IgD-negative memory B cell (primary cell): ENCODE measurements at regions not wholly inside any gene's neighbourhood (a gene's known extent, or its start where the extent isn't known, plus 50 kb on each side); places are given as distances from the start of the nearest gene placed in this dataset.
"Not testable (repeated sequence)": the region's sequence is repeated elsewhere in the genome, so short reads cannot be mapped to it uniquely, and the experiment has no call there.

Experiments used
- H3K27ac Mint-ChIP-seq, 3 donors: one replicate each; pipeline ENCODE4 v1.8.0; 2020 to 2022; ENCODE audit warnings: mild to moderate bottlenecking in 3 of 3, mixed read lengths in 3 of 3, moderate library complexity in 1 of 3
- H3K27me3 Mint-ChIP-seq: one replicate; pipeline ENCODE4 v1.8.0; 2021; ENCODE audit warnings: mixed read lengths
- H3K36me3 Mint-ChIP-seq: one replicate; pipeline ENCODE4 v1.8.0; 2020; ENCODE audit warnings: mild to moderate bottlenecking, mixed read lengths
- H3K4me1 Mint-ChIP-seq, 3 donors: one replicate each; pipeline ENCODE4 v1.8.0; 2020 to 2022; ENCODE audit warnings: mixed read lengths in 3 of 3, mild to moderate bottlenecking in 1 of 3
- H3K4me3 Mint-ChIP-seq, 4 donors: one replicate each; pipeline ENCODE4 v1.8.0; 2020 to 2022; ENCODE audit warnings: mild to moderate bottlenecking in 4 of 4, mixed read lengths in 4 of 4, moderate library complexity in 3 of 4
- H3K9me3 Mint-ChIP-seq, 3 donors: one replicate each; pipeline ENCODE4 v1.8.0; 2020 to 2021; ENCODE audit warnings: mixed read lengths in 3 of 3, mild to moderate bottlenecking in 1 of 3

DNA sequence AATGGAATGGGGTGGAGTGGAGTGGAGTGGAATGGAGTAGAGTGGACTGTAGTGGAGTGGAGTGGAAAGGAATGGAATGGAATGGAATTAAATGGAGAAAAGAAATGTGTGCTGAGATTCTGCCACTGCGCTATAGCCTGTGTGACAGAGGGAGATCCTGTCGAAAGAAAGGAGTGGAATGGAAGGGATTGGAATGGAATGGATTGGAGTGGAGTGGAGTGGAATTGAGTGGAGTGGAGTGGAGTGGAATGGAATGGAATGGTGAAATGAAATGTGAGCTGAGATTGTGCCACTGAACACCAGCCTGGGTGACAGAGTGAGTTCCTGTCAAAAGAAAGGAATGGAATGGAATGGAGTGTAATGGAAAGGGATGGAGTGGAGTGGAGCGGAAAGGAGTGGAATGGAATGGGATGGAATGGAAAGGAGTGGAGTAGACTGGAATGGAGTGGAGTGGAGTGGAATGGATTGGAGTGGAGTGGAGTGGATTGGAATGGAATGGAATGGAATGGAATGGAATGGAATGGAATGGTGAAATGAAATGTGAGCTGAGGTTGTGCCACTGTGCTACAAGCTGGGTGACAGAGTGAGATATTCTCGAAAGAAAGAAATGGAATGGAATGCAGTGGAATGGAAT is 603.3 kb downstream of the TP53TG3F start:
- not testable (repeated sequence) for H3K27ac Mint-ChIP-seq, H3K4me1 Mint-ChIP-seq, H3K4me3 Mint-ChIP-seq, H3K36me3 Mint-ChIP-seq, H3K27me3 Mint-ChIP-seq
- peaks cover 19 to 32% (median 30%) of the 10 kb centered on the region in 3 donors for H3K9me3 Mint-ChIP-seq

DNA sequence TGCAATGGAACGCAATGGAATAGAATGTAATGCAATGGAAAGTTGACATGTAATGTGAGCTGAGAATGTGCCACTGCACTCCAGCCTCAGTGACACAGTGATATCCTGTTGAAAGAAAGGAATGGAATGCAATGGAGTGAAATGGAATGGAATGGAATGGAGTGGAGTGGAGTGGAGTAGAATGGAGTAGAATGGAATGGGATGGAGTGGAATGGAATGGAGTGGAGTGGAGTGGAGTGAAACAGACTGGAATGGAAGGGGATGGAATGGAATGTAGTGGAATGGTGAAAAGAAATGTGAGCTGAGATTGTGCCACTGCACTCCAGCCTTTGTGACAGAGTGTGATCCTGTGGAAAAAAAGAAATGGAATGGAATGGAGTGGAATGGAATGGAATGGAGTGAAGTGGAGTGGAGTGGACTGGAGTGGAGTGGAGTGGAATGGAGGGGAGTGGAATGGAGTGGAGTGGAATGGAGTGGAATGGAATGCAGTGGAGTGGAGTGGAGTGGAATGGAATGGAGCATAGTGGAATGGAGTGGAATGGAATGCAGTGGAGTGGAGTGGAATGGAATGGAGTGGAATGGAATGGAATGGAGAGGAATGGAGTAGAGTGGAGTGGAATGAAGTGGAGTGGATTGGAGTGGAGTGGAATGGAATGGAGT is 604.2 kb downstream of the TP53TG3F start:
- Mint-ChIP-seq H3K9me3 (peaks cover 19 to 34% (median 32%) of the 10 kb centered on the region in 3 donors), H3K4me3 (peak overlapping the region in 1 of 4 donors; percentile 0)
- H3K36me3 Mint-ChIP-seq, H3K4me1 Mint-ChIP-seq, H3K27me3 Mint-ChIP-seq, H3K27ac Mint-ChIP-seq: not testable (repeated sequence)

GRCh38 chr16:34064602-34065001 is 605.2 kb downstream of the TP53TG3F start:
- not testable (repeated sequence) for H3K36me3 Mint-ChIP-seq, H3K4me3 Mint-ChIP-seq, H3K27ac Mint-ChIP-seq, H3K4me1 Mint-ChIP-seq, H3K27me3 Mint-ChIP-seq
- peaks cover 20 to 36% (median 32%) of the 10 kb centered on the region in 3 donors for H3K9me3 Mint-ChIP-seq

DNA sequence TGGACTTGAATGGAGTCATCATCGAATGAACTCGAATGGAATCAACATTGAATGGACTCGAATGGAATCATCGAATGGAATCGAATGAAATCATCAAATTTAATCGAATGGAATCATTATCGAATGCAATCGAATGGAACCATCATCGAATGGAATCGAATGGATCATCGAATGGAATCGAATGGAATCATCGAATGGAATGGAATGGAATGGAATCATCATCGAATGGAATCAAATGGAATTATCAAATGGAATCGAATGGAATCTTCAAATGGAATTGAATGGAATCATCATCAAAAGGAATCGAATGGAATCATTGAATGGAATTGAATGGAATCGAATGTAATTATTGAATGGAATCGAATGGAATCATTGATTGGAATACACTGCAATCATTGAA is 610.3 kb downstream of the TP53TG3F start:
- peaks cover 11 to 22% (median 18%) of the 10 kb centered on the region in 3 donors for H3K9me3 Mint-ChIP-seq
- H3K36me3 Mint-ChIP-seq, H3K27ac Mint-ChIP-seq, H3K4me1 Mint-ChIP-seq, H3K4me3 Mint-ChIP-seq, H3K27me3 Mint-ChIP-seq: not testable (repeated sequence)

GRCh38 chr16:34078691-34079090 is 619.3 kb downstream of the TP53TG3F start:
- no peaks in the 10 kb centered on the region for H3K27me3 Mint-ChIP-seq
- H3K4me1 Mint-ChIP-seq: peaks cover 0 to 1% (median 0%) of the 10 kb centered on the region in 3 donors
- H3K9me3 Mint-ChIP-seq: peaks cover 3 to 42% (median 31%) of the 10 kb centered on the region in 3 donors
- H3K27ac Mint-ChIP-seq: no peak overlapping the region
- H3K4me3 Mint-ChIP-seq: no peak overlapping the region
- no peaks in the 10 kb centered on the region for H3K36me3 Mint-ChIP-seq

GRCh38 chr16:34085038-34085437 is 625.6 kb downstream of the TP53TG3F start:
- H3K27me3 Mint-ChIP-seq, H3K4me3 Mint-ChIP-seq, H3K27ac Mint-ChIP-seq, H3K36me3 Mint-ChIP-seq, H3K4me1 Mint-ChIP-seq: not testable (repeated sequence)
- H3K9me3 Mint-ChIP-seq: peaks cover 26 to 47% (median 30%) of the 10 kb centered on the region in 3 donors

DNA sequence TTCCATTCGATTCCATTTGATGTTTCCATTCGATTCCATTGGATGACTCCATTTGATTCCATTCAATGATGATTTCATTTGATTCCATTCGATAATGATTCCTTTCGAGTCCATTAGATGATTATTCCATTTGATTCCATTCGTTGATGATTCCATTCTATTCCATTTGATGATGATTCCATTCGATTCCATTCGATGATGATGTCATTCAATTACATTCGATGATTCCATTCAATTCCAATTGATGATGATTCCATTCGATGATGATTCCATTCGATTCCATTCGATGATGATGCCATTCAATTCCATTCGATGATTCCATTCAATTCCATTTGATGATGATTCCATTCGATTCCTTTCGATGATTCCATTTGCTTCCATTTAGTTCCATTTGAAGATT is 635.6 kb downstream of the TP53TG3F start:
- H3K4me3 Mint-ChIP-seq, H3K4me1 Mint-ChIP-seq, H3K27ac Mint-ChIP-seq, H3K36me3 Mint-ChIP-seq, H3K27me3 Mint-ChIP-seq: not testable (repeated sequence)
- H3K9me3 Mint-ChIP-seq: peaks cover 36 to 43% (median 37%) of the 10 kb centered on the region in 3 donors

- peaks cover 32 to 38% (median 37%) of the 10 kb centered on the region in 3 donors for H3K9me3 Mint-ChIP-seq
- not testable (repeated sequence) for H3K4me1 Mint-ChIP-seq, H3K36me3 Mint-ChIP-seq, H3K27ac Mint-ChIP-seq, H3K27me3 Mint-ChIP-seq, H3K4me3 Mint-ChIP-seq
Observed at GRCh38 chr16:34096911-34097310, 637.5 kb downstream of the TP53TG3F start.

GRCh38 chr16:34097326-34097725 is 637.9 kb downstream of the TP53TG3F start:
- H3K27me3 Mint-ChIP-seq, H3K4me3 Mint-ChIP-seq, H3K4me1 Mint-ChIP-seq, H3K36me3 Mint-ChIP-seq, H3K27ac Mint-ChIP-seq: not testable (repeated sequence)
- H3K9me3 Mint-ChIP-seq: peaks cover 31 to 38% (median 35%) of the 10 kb centered on the region in 3 donors

DNA sequence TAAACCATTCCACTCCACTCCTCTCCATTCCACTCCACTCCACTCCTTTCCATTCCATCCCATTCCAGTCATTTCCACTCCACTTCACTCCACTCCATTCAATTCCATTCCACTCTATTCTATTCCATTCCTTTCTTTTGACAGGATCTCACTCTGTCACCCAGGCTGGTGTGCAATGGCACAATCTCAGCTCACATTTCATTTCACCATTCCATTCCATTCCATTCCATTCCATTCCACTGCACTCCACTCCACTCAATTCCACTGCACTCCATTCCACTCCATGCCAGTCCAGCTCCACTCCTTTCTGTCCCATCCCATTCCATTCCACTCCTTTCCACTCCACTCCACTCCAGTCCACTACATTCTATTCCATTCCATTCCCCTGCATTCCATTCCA is 638.6 kb downstream of the TP53TG3F start:
- H3K27ac Mint-ChIP-seq: peak overlapping the region in 1 of 3 donors; percentile 32

GRCh38 chr16:34099028-34099427 is 639.6 kb downstream of the TP53TG3F start:
- H3K4me3 Mint-ChIP-seq, H3K27ac Mint-ChIP-seq, H3K36me3 Mint-ChIP-seq, H3K27me3 Mint-ChIP-seq, H3K4me1 Mint-ChIP-seq: not testable (repeated sequence)
- H3K9me3 Mint-ChIP-seq: peaks cover 30 to 38% (median 36%) of the 10 kb centered on the region in 3 donors

More for the DNA sequence above, 638.6 kb downstream of the TP53TG3F start:
- H3K9me3 Mint-ChIP-seq: peaks cover 31 to 38% (median 36%) of the 10 kb centered on the region in 3 donors
- not testable (repeated sequence) for H3K36me3 Mint-ChIP-seq, H3K4me3 Mint-ChIP-seq, H3K4me1 Mint-ChIP-seq, H3K27me3 Mint-ChIP-seq
